22Rv1 (cell line): ENCODE measurements at regions not wholly inside any gene's neighbourhood (a gene's known extent, or its start where the extent isn't known, plus 50 kb on each side); places are given as distances from the start of the nearest gene placed in this dataset.

ENCODE experiments used
- ZFX ChIP-seq: fragments of 450-650 bp; IDR thresholded peaks from 2 replicates; pipeline ENCODE4 v1.6.1; 2017; ENCODE audit warnings: antibody characterized with exemption, borderline replicate concordance
- TF ChIP-seq, protein P1 (sequence below): fragments of 450-650 bp; IDR thresholded peaks from 2 replicates; pipeline ENCODE4 v1.5.1; 2017; ENCODE audit warnings: mild to moderate bottlenecking

DNA sequence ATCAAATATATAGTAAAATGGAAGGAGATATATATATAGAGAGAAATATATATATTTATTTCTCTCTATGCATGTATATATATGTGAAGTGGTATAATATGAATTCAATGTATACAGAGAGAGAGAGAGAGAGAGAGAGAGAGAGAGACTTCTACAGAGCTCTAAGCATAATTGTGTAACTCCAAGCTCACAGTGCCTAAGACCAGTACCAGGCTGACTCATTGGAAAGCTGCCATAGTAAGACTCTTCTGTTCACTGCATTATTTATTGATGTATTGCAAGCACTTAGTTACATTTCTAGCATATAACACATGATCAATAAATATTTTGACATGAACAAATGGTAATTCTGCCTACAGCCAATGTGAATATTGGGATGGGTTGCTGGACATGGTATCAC is 1734.7 kb downstream of the SLITRK1 start:
- TF ChIP-seq, protein P1, sequence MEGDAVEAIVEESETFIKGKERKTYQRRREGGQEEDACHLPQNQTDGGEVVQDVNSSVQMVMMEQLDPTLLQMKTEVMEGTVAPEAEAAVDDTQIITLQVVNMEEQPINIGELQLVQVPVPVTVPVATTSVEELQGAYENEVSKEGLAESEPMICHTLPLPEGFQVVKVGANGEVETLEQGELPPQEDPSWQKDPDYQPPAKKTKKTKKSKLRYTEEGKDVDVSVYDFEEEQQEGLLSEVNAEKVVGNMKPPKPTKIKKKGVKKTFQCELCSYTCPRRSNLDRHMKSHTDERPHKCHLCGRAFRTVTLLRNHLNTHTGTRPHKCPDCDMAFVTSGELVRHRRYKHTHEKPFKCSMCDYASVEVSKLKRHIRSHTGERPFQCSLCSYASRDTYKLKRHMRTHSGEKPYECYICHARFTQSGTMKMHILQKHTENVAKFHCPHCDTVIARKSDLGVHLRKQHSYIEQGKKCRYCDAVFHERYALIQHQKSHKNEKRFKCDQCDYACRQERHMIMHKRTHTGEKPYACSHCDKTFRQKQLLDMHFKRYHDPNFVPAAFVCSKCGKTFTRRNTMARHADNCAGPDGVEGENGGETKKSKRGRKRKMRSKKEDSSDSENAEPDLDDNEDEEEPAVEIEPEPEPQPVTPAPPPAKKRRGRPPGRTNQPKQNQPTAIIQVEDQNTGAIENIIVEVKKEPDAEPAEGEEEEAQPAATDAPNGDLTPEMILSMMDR, result no peak
- TF ChIP-seq ZFX, result no peak
